Right atrium auricular region (tissue), 2 donors: ENCODE measurements at regions not wholly inside any gene's neighbourhood (a gene's known extent, or its start where the extent isn't known, plus 50 kb on each side); places are given as distances from the start of the nearest gene placed in this dataset.
A peak's percentile ranks its signal among the peaks of the same experiment; 100 is the strongest.

ENCODE experiments used
- DNase-seq: peaks from one replicate; pipeline ENCODE4 v3.0.0-alpha.2; 2019; ENCODE audit warnings: low spot score
- H3K27ac ChIP-seq, 2 donors: fragments of 200-600 bp; sonication (generic); 1 replicate in 1 of 2; 2 replicates in 1 of 2; pipeline ENCODE4 v1.5.1; 2016 to 2019
- H3K27me3 ChIP-seq, 2 donors: fragments of 200-600 bp; sonication (generic); one replicate each; pipeline versions ENCODE4 v1.5.1 to v1.6.0; 2017 to 2019
- H3K36me3 ChIP-seq: fragments of 200-600 bp; sonication (generic); one replicate; pipeline ENCODE4 v1.5.1; 2016
- H3K4me1 ChIP-seq, 2 donors: fragments of 200-600 bp; sonication (generic); one replicate each; pipeline versions ENCODE4 v1.5.1 to v1.6.0; 2017 to 2019
- H3K4me3 ChIP-seq, 2 donors: fragments of 200-600 bp; sonication (generic); 1 replicate in 1 of 2; 2 replicates in 1 of 2; pipeline ENCODE4 v1.5.1; 2017 to 2019; ENCODE audit warnings: mild to moderate bottlenecking in 1 of 2, moderate library complexity in 1 of 2
- H3K9me3 ChIP-seq, 2 donors: fragments of 200-600 bp; sonication (generic); one replicate each; pipeline ENCODE4 v1.5.1; 2019
- CTCF ChIP-seq, 2 donors: fragments of 200-600 bp; sonication (generic); IDR thresholded peaks; one replicate each; pipeline ENCODE4 v1.5.1; 2019; ENCODE audit warnings: antibody characterized with exemption in 2 of 2

GRCh38 chr2:128805918-128806317 lies 487.2 kb upstream of the HS6ST1 start:
- no peak for TF ChIP-seq CTCF (IDR thresholded peaks at IDR 0.05)
- Histone ChIP-seq H3K27ac (no peak overlapping the region), H3K36me3 (no peaks in the 10 kb centered on the region), H3K4me1 (peaks cover 0 to 9% of the 10 kb centered on the region in 2 donors), H3K27me3 (no peaks in the 10 kb centered on the region), H3K9me3 (no peaks in the 10 kb centered on the region), H3K4me3 (no peak overlapping the region)
- DNase-seq = no peak

- H3K4me1 ChIP-seq = peaks cover 0 to 9% of the 10 kb centered on the region in 2 donors
- H3K27me3 ChIP-seq = no peaks in the 10 kb centered on the region
- H3K9me3 ChIP-seq = no peaks in the 10 kb centered on the region
- TF ChIP-seq CTCF (IDR thresholded peaks at IDR 0.05) = no peak
- no peaks in the 10 kb centered on the region for H3K36me3 ChIP-seq
- DNase-seq = no peak
- no peak overlapping the region for H3K4me3 ChIP-seq
- no peak overlapping the region for H3K27ac ChIP-seq
Observed at GRCh38 chr2:128807317-128807716, 488.6 kb upstream of the HS6ST1 start.

GRCh38 chr2:128808462-128809258 lies 490.0 kb upstream of the HS6ST1 start:
- H3K4me3 ChIP-seq = no peak overlapping the region
- H3K27ac ChIP-seq = no peak overlapping the region
- peak; percentile 54 for DNase-seq
- H3K36me3 ChIP-seq = no peaks in the 10 kb centered on the region
- no peaks in the 10 kb centered on the region for H3K27me3 ChIP-seq
- H3K4me1 ChIP-seq = peaks cover 0 to 9% of the 10 kb centered on the region in 2 donors
- TF ChIP-seq CTCF (IDR thresholded peaks at IDR 0.05) = no peak
- H3K9me3 ChIP-seq = no peaks in the 10 kb centered on the region

DNA sequence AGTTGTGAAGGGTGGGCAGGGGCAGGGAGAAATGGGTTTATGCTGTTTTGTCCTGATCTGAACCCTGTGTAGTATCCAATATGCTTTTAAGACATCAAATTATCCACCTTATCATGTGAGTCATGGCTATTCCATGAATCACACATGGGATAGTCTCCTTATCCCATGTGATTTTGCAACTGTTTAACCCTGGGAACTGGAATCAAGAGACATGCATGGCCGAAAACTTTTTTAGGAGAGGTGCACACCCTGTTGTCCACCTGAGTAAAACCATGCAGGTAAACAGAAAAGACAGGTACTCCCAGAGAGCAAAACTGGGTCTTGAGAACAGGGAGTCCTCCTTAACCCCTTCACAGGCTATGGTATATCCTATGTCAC lies 490.6 kb upstream of the HS6ST1 start:
- DNase-seq = no peak
- Histone ChIP-seq H3K27ac (no peak overlapping the region), H3K27me3 (no peaks in the 10 kb centered on the region), H3K36me3 (no peaks in the 10 kb centered on the region), H3K9me3 (no peaks in the 10 kb centered on the region), H3K4me1 (peaks cover 0 to 9% of the 10 kb centered on the region in 2 donors), H3K4me3 (no peak overlapping the region)
- no peak for TF ChIP-seq CTCF (IDR thresholded peaks at IDR 0.05)

GRCh38 chr2:128809880-128810279 lies 491.2 kb upstream of the HS6ST1 start:
- Histone ChIP-seq H3K9me3 (no peaks in the 10 kb centered on the region), H3K36me3 (no peaks in the 10 kb centered on the region), H3K4me1 (peaks cover 0 to 9% of the 10 kb centered on the region in 2 donors), H3K27ac (no peak overlapping the region), H3K27me3 (no peaks in the 10 kb centered on the region), H3K4me3 (no peak overlapping the region)
- no peak for TF ChIP-seq CTCF (IDR thresholded peaks at IDR 0.05)
- no peak for DNase-seq
